ENCODE measurements at regions not wholly inside any gene's neighbourhood (a gene's known extent, or its start where the extent isn't known, plus 50 kb on each side); places are given as distances from the start of the nearest gene placed in this dataset.
A peak's percentile ranks its signal among the peaks of the same experiment; 100 is the strongest.

- ChIA-PET CTCF (interaction anchor here (1.1 to 7.9 kb wide), 2 partner anchors 19 to 36 kb away, joined by 3 to 74 read pairs; no protein-coding TSS in a partner anchor), RAD21 (ENCODE audit: unreplicated experiment) (interaction anchor here (1.3 kb wide), 1 partner anchor 20 kb away, joined by 4 read pairs; no protein-coding TSS in a partner anchor), POLR2A (no interaction called here), SMC1A (ENCODE audit: uncharacterized antibody, unreplicated experiment) (interaction anchor here (0.5 to 2.1 kb wide), 4 partner anchors 31 to 129 kb away, joined by 3 to 6 read pairs (median 4); no protein-coding TSS in a partner anchor)
- Histone ChIP-seq H3K4me3 (no peak overlapping the region), H3K4me2 (ENCODE audit: control insufficient read depth, insufficient read depth) (no peak overlapping the region), H3K36me3 (ENCODE audit: control insufficient read depth in 2 of 2, insufficient read depth in 2 of 2, low read length in 1 of 2) (no peaks in the 10 kb centered on the region), H3K27me3 (replicated peaks in 1 of 2; ENCODE audit: control insufficient read depth in 2 of 2, insufficient read depth in 2 of 2, low read length in 1 of 2) (no peaks in the 10 kb centered on the region), H3K79me2 (ENCODE audit: control insufficient read depth, insufficient read depth, low read length) (no peaks in the 10 kb centered on the region), H3K9me3 (replicated peaks; ENCODE audit: control insufficient read depth, insufficient read depth, low read length) (no peaks in the 10 kb centered on the region; the same call in 2 of the 3 replicates), H2AFZ (ENCODE audit: control insufficient read depth, low read depth, low read length) (no peak overlapping the region), H4K20me1 (ENCODE audit: control insufficient read depth, insufficient read depth) (no peaks in the 10 kb centered on the region), H3K4me1 (ENCODE audit: control insufficient read depth, insufficient read depth, low read length) (no peaks in the 10 kb centered on the region), H3K27ac (ENCODE audit: control insufficient read depth, insufficient read depth) (no peak overlapping the region), H3K9ac (ENCODE audit: control insufficient read depth, insufficient read depth, low read length) (no peak overlapping the region)
- no peak for FAIRE-seq
- in situ Hi-C loops (cut with MboI) = no loop called here
- WGBS (ENCODE audit: insufficient coverage, insufficient replicate concordance, low lambda C conversion rate, missing lambda C conversion rate) = 11% methylated on average over 8 of the region's 8 CpGs
- 0 out of 2 replicates have a peak, but pooled peaks have one; percentile 4 for TF ChIP-seq RUNX3 (IDR thresholded peaks at IDR 0.05; ENCODE audit: low read length)
- no peak for TF ChIP-seq ZNF207 (IDR thresholded peaks at IDR 0.05; ENCODE audit: borderline replicate concordance)
- TF ChIP-seq E4F1 (IDR thresholded peaks at IDR 0.05; ENCODE audit: borderline replicate concordance, partially characterized antibody) = no peak
- no TSS peak for BruUV-seq (replicated peaks)
- ATAC-seq = no peak
- intact Hi-C loops (cut with micrococcal nuclease; ENCODE audit: unreplicated experiment) = loop anchor here (5.0 kb wide), 1 partner anchor 33 kb away; no protein-coding TSS in a partner anchor
- no peak for DNase-seq (ENCODE audit: low read depth, low spot score)
These were observed 249.9 kb downstream of the DAD1 start for GRCh38 chr14:22338917-22339715.
